HepG2 (cell line): ENCODE measurements at regions not wholly inside any gene's neighbourhood (a gene's known extent, or its start where the extent isn't known, plus 50 kb on each side); places are given as distances from the start of the nearest gene placed in this dataset.

ENCODE experiments used
- CEBPG ChIP-seq: IDR thresholded peaks from 2 replicates; pipeline ENCODE4 v1.6.1; 2016
- FOXA3 ChIP-seq: IDR thresholded peaks from 2 replicates; pipeline ENCODE4 v1.6.1; 2016; ENCODE audit warnings: missing genetic modification reagents, missing compliant biosample characterization
- GABPA ChIP-seq, 2 experiments: IDR thresholded peaks; 2 replicates each; pipeline ENCODE4 v1.6.1; 2011 to 2016; ENCODE audit warnings: low read depth in 2 of 2, low read length in 1 of 2, missing biosample characterization in 1 of 2, missing genetic modification characterization in 1 of 2
- MAFK ChIP-seq, 2 experiments: IDR thresholded peaks in 1 of 2; conservative IDR thresholded peaks in 1 of 2; 2 replicates each; pipeline ENCODE4 v1.6.1; 2011; ENCODE audit warnings: improper control_type of control experiment in 2 of 2, low read length in 2 of 2
- MIER2 ChIP-seq: IDR thresholded peaks from 2 replicates; pipeline ENCODE4 v1.6.1; 2016; ENCODE audit warnings: missing biosample characterization, missing genetic modification reagents
- NBN ChIP-seq: fragments of 450-650 bp; conservative IDR thresholded peaks from 2 replicates; pipeline ENCODE4 v1.6.1; 2017
- NR2C2 ChIP-seq: sonication (generic); formaldehyde crosslinking; IDR thresholded peaks from 2 replicates; pipeline ENCODE4 v1.4.0; 2020; ENCODE audit warnings: missing genetic modification reagents, mild to moderate bottlenecking, moderate library complexity, borderline replicate concordance
- PTBP1 ChIP-seq: fragments of 200-400 bp; formaldehyde crosslinking; IDR thresholded peaks from 2 replicates; pipeline ENCODE4 v1.6.1; 2018; ENCODE audit warnings: low read length, low read depth; ENCODE audit not compliant: poor library complexity, severe bottlenecking
- SUZ12 ChIP-seq: fragments of 150-350 bp; IDR thresholded peaks from 2 replicates; pipeline ENCODE4 v1.6.1; 2014; ENCODE audit warnings: low read depth, low read length
- ZFP91 ChIP-seq: sonication (generic); formaldehyde crosslinking; IDR thresholded peaks from 2 replicates; pipeline ENCODE4 v1.9.0; 2022; ENCODE audit warnings: missing genetic modification reagents, mild to moderate bottlenecking, borderline replicate concordance
- ZNF580 ChIP-seq: IDR thresholded peaks from 2 replicates; pipeline ENCODE4 v1.6.1; 2016; ENCODE audit warnings: low read depth, borderline replicate concordance
- ZNF614 ChIP-seq: IDR thresholded peaks from 2 replicates; pipeline ENCODE4 v1.6.1; 2018; ENCODE audit warnings: missing biosample characterization, missing genetic modification reagents, inconsistent platforms, borderline replicate concordance

GRCh38 chr4:138803051-138803450 is 212.5 kb upstream of the NOCT start:
- TF ChIP-seq ZNF580: no peak
- no peak for TF ChIP-seq MAFK (conservative IDR thresholded peaks at IDR 0.05 in 1 of 2, IDR thresholded peaks at IDR 0.05 in 1 of 2; ENCODE audit: low read length in 2 of 2)
- no peak for TF ChIP-seq NR2C2 (CRISPR knock-in tag)
- TF ChIP-seq CEBPG: no peak
- no peak for TF ChIP-seq NBN
- TF ChIP-seq MIER2 (CRISPR knock-in tag): no peak
- TF ChIP-seq SUZ12: no peak
- TF ChIP-seq PTBP1: no peak
- no peak for TF ChIP-seq ZFP91 (CRISPR knock-in tag)
- TF ChIP-seq GABPA (IDR thresholded peaks at IDR 0.05; ENCODE audit: low read depth, low read length): no peak
- TF ChIP-seq GABPA (CRISPR knock-in tag; IDR thresholded peaks at IDR 0.05; ENCODE audit: low read depth): no peak
- TF ChIP-seq ZNF614 (CRISPR knock-in tag): no peak
- no peak for TF ChIP-seq FOXA3
